ENCODE measurements at regions not wholly inside any gene's neighbourhood (a gene's known extent, or its start where the extent isn't known, plus 50 kb on each side); places are given as distances from the start of the nearest gene placed in this dataset.

DNA sequence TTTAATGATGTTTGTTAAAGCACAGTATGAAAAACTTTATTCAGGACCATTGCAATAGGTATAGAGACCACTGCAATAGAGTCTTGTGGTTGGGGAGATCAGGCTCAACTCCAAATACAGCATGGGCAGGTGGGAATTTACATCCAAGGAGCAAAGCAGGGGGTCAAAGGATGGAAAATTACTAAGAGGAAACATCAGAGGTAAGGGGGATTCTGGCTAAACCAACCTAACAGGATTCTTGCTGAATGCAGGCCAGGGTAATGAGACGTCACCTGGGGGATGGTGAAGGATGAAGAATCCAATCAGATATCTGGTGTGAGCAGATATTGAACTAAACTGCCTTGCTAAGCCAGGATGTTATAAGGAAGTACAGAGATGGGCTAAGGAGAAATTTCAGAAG, 126.6 kb upstream of the MIR17HG start:
- TF ChIP-seq CTCF (IDR thresholded peaks at IDR 0.05) (no peak), POLR2AphosphoS5 (IDR thresholded peaks at IDR 0.05) (no peak), POLR2A (IDR thresholded peaks at IDR 0.05) (no peak), EP300 (IDR thresholded peaks at IDR 0.05; ENCODE audit: low read depth) (no peak)
